Liver (tissue), 8 donors: ENCODE measurements at regions not wholly inside any gene's neighbourhood (a gene's known extent, or its start where the extent isn't known, plus 50 kb on each side); places are given as distances from the start of the nearest gene placed in this dataset.
A peak's percentile ranks its signal among the peaks of the same experiment; 100 is the strongest.

Experiments
- DNase-seq: peaks from one replicate; pipeline ENCODE4 v3.0.0-alpha.2; 2017; ENCODE audit warnings: low spot score
- H3K27ac ChIP-seq, 2 donors: one replicate each; pipeline ENCODE4 v1.7.0; 2013; ENCODE audit warnings: inconsistent platforms in 2 of 2, low read length in 2 of 2, control low read depth in 1 of 2, low read depth in 1 of 2, mild to moderate bottlenecking in 1 of 2
- H3K27me3 ChIP-seq, 4 donors: one replicate each; pipeline versions ENCODE4 v1.6.1 to v1.7.0; 2013; ENCODE audit warnings: low read length in 3 of 4, inconsistent platforms in 1 of 4, mild to moderate bottlenecking in 1 of 4, moderate library complexity in 1 of 4; ENCODE audit not compliant: control insufficient read depth in 4 of 4, insufficient read depth in 4 of 4
- H3K36me3 ChIP-seq, 4 donors: one replicate each; pipeline versions ENCODE4 v1.6.1 to v1.7.0; 2013; ENCODE audit warnings: low read length in 3 of 4, mild to moderate bottlenecking in 3 of 4, low read depth in 1 of 4, moderate library complexity in 1 of 4; ENCODE audit not compliant: control insufficient read depth in 4 of 4, insufficient read depth in 3 of 4
- H3K4me1 ChIP-seq, 4 donors: one replicate each; pipeline versions ENCODE4 v1.6.1 to v1.7.0; 2013; ENCODE audit warnings: low read length in 3 of 4, mild to moderate bottlenecking in 3 of 4, moderate library complexity in 1 of 4; ENCODE audit not compliant: control insufficient read depth in 4 of 4, insufficient read depth in 4 of 4
- H3K4me3 ChIP-seq, 3 donors: one replicate each; pipeline versions ENCODE4 v1.6.1 to v1.7.0; 2013; ENCODE audit warnings: low read length in 3 of 3, control low read depth in 1 of 3, low read depth in 1 of 3, mild to moderate bottlenecking in 1 of 3
- H3K9ac ChIP-seq, 2 donors: one replicate each; pipeline ENCODE4 v1.7.0; 2013; ENCODE audit warnings: low read length in 2 of 2, mild to moderate bottlenecking in 2 of 2, moderate library complexity in 2 of 2, control low read depth in 1 of 2, low read depth in 1 of 2
- H3K9me3 ChIP-seq, 4 donors: one replicate each; pipeline versions ENCODE4 v1.6.1 to v1.7.0; 2013; ENCODE audit warnings: low read length in 3 of 4; ENCODE audit not compliant: control insufficient read depth in 4 of 4
- CTCF ChIP-seq: fragments of 150-350 bp; IDR thresholded peaks from 2 replicates; pipeline ENCODE4 v1.5.1; 2017; ENCODE audit warnings: improper control_type of control experiment, low read depth, low read length; ENCODE audit not compliant: missing input control
- EGR1 ChIP-seq, 2 donors: IDR thresholded peaks; 2 replicates each; pipeline ENCODE4 v1.6.1; 2016 to 2018; ENCODE audit warnings: antibody characterized with exemption in 2 of 2, low read depth in 2 of 2
- FOXA1 ChIP-seq: IDR thresholded peaks from 2 replicates; pipeline ENCODE4 v1.6.1; 2016; ENCODE audit warnings: antibody characterized with exemption
- FOXA2 ChIP-seq: IDR thresholded peaks from 2 replicates; pipeline ENCODE4 v1.6.1; 2016; ENCODE audit warnings: antibody characterized with exemption
- GABPA ChIP-seq, 2 donors: IDR thresholded peaks in 1 of 2; conservative IDR thresholded peaks in 1 of 2; 2 replicates each; pipeline ENCODE4 v1.6.1; 2016; ENCODE audit warnings: antibody characterized with exemption in 2 of 2, mild to moderate bottlenecking in 1 of 2, moderate library complexity in 1 of 2
- HNF4A ChIP-seq, 2 donors: conservative IDR thresholded peaks; 2 replicates each; pipeline ENCODE4 v1.6.1; 2016; ENCODE audit warnings: antibody characterized with exemption in 2 of 2, mild to moderate bottlenecking in 2 of 2
- HNF4G ChIP-seq: IDR thresholded peaks from 2 replicates; pipeline ENCODE4 v1.6.1; 2016; ENCODE audit warnings: antibody characterized with exemption
- JUND ChIP-seq, 2 donors: IDR thresholded peaks; 2 replicates each; pipeline ENCODE4 v1.6.1; 2016; ENCODE audit warnings: antibody characterized with exemption in 2 of 2
- NR2F2 ChIP-seq: IDR thresholded peaks from 2 replicates; pipeline ENCODE4 v1.6.1; 2016; ENCODE audit warnings: antibody characterized with exemption
- RAD21 ChIP-seq, 2 donors: IDR thresholded peaks; 2 replicates each; pipeline ENCODE4 v1.6.1; 2016; ENCODE audit warnings: antibody characterized with exemption in 2 of 2, mild to moderate bottlenecking in 2 of 2
- RXRA ChIP-seq, 2 donors: IDR thresholded peaks; 2 replicates each; pipeline ENCODE4 v1.6.1; 2017 to 2018; ENCODE audit warnings: antibody characterized with exemption in 2 of 2, mild to moderate bottlenecking in 1 of 2
- SP1 ChIP-seq: IDR thresholded peaks from 2 replicates; pipeline ENCODE4 v1.6.1; 2018; ENCODE audit warnings: antibody characterized with exemption, mild to moderate bottlenecking
- TAF1 ChIP-seq: conservative IDR thresholded peaks from 2 replicates; pipeline ENCODE4 v1.6.1; 2016; ENCODE audit warnings: antibody characterized with exemption, mild to moderate bottlenecking
- YY1 ChIP-seq: IDR thresholded peaks from 2 replicates; pipeline ENCODE4 v1.6.1; 2016; ENCODE audit warnings: antibody characterized with exemption, mild to moderate bottlenecking
- WGBS: extraction: QIAGEN DNeasy Blood & Tissue Kit; methylation state at CpG from one replicate; pipeline ENCODE4 v1.1.7; 2013; 5-methylcytosine and 5-hydroxymethylcytosine counted together
- TF ChIP-seq, protein P1 (sequence below): IDR thresholded peaks from 2 replicates; pipeline ENCODE4 v1.6.1; 2016; ENCODE audit warnings: antibody characterized with exemption, mild to moderate bottlenecking
- TF ChIP-seq, protein P2 (sequence below): IDR thresholded peaks from 2 replicates; pipeline ENCODE4 v1.6.1; 2016; ENCODE audit warnings: antibody characterized with exemption
- TF ChIP-seq, protein P3 (sequence below): IDR thresholded peaks from 2 replicates; pipeline ENCODE4 v1.6.1; 2016; ENCODE audit warnings: antibody characterized with exemption
- TF ChIP-seq, protein P4 (sequence below): IDR thresholded peaks from 2 replicates; pipeline ENCODE4 v1.6.1; 2016; ENCODE audit warnings: antibody characterized with exemption
- donor health status: healthy.
- donor health status: healthy.
- donor health status: healthy.
- donor health status: healthy.
- donor health status: healthy.

- TF ChIP-seq, protein P1, sequence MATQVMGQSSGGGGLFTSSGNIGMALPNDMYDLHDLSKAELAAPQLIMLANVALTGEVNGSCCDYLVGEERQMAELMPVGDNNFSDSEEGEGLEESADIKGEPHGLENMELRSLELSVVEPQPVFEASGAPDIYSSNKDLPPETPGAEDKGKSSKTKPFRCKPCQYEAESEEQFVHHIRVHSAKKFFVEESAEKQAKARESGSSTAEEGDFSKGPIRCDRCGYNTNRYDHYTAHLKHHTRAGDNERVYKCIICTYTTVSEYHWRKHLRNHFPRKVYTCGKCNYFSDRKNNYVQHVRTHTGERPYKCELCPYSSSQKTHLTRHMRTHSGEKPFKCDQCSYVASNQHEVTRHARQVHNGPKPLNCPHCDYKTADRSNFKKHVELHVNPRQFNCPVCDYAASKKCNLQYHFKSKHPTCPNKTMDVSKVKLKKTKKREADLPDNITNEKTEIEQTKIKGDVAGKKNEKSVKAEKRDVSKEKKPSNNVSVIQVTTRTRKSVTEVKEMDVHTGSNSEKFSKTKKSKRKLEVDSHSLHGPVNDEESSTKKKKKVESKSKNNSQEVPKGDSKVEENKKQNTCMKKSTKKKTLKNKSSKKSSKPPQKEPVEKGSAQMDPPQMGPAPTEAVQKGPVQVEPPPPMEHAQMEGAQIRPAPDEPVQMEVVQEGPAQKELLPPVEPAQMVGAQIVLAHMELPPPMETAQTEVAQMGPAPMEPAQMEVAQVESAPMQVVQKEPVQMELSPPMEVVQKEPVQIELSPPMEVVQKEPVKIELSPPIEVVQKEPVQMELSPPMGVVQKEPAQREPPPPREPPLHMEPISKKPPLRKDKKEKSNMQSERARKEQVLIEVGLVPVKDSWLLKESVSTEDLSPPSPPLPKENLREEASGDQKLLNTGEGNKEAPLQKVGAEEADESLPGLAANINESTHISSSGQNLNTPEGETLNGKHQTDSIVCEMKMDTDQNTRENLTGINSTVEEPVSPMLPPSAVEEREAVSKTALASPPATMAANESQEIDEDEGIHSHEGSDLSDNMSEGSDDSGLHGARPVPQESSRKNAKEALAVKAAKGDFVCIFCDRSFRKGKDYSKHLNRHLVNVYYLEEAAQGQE, result no peak
Measured at GRCh38 chr13:109605846-109606245, 180.5 kb downstream of the IRS2 start (continued).

DNA sequence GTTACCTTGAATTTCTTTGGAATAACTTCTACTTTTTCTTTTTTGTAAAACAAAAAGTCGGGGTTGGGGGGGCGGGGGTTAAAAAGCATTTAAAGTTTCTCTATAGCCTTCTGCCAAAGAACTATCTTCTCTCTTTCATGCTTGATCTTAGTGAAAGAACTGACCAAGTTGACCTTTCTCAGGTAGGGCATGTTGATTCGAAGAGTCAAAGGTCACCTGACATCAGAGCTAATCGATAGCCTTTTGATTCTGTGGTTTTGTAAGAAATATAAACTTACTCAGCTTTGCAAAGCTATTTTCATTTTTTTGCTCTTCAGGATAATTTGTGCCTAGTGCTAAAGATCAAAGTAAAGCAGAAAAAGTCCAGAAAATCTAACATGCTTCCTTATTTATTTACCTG is 181.5 kb downstream of the IRS2 start:
- H3K9me3 ChIP-seq, result no peaks in the 10 kb centered on the region
- WGBS, result 48% methylated on average over 4 of the region's 4 CpGs
- no peaks in the 10 kb centered on the region for H3K36me3 ChIP-seq
- peaks cover 5 to 31% (median 11%) of the 10 kb centered on the region in 4 donors for H3K4me1 ChIP-seq
- H3K4me3 ChIP-seq, result no peak overlapping the region
- H3K27ac ChIP-seq, result peak overlapping the region; percentile 84 to 90
- peak; percentile 84 to 90 for TF ChIP-seq HNF4A (conservative IDR thresholded peaks at IDR 0.05)
- no peak for TF ChIP-seq CTCF
- TF ChIP-seq, protein P2, sequence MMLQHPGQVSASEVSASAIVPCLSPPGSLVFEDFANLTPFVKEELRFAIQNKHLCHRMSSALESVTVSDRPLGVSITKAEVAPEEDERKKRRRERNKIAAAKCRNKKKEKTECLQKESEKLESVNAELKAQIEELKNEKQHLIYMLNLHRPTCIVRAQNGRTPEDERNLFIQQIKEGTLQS, result no peak
- peak; percentile 71 for TF ChIP-seq SP1
- TF ChIP-seq, protein P1, result peak; percentile 55
- peak; percentile 86 to 91 for TF ChIP-seq RXRA (IDR thresholded peaks at IDR 0.05)
- TF ChIP-seq, protein P3, sequence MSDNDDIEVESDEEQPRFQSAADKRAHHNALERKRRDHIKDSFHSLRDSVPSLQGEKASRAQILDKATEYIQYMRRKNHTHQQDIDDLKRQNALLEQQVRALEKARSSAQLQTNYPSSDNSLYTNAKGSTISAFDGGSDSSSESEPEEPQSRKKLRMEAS, result peak; percentile 29
- TF ChIP-seq HNF4G, result peak; percentile 52
- TF ChIP-seq, protein P4, sequence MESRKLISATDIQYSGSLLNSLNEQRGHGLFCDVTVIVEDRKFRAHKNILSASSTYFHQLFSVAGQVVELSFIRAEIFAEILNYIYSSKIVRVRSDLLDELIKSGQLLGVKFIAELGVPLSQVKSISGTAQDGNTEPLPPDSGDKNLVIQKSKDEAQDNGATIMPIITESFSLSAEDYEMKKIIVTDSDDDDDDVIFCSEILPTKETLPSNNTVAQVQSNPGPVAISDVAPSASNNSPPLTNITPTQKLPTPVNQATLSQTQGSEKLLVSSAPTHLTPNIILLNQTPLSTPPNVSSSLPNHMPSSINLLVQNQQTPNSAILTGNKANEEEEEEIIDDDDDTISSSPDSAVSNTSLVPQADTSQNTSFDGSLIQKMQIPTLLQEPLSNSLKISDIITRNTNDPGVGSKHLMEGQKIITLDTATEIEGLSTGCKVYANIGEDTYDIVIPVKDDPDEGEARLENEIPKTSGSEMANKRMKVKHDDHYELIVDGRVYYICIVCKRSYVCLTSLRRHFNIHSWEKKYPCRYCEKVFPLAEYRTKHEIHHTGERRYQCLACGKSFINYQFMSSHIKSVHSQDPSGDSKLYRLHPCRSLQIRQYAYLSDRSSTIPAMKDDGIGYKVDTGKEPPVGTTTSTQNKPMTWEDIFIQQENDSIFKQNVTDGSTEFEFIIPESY, result peak; percentile 35
- TF ChIP-seq TAF1, result no peak
- peak; percentile 87 for TF ChIP-seq FOXA2
- TF ChIP-seq NR2F2, result peak; percentile 95
- TF ChIP-seq JUND (IDR thresholded peaks at IDR 0.05), result peak in 1 of 2 donors; percentile 57
- TF ChIP-seq RAD21 (IDR thresholded peaks at IDR 0.05), result peak; percentile 57 to 62
- no peak for TF ChIP-seq EGR1 (IDR thresholded peaks at IDR 0.05; ENCODE audit: low read depth in 2 of 2)
- peak; percentile 82 for TF ChIP-seq FOXA1
- no peak for TF ChIP-seq YY1
- no peak for TF ChIP-seq GABPA (IDR thresholded peaks at IDR 0.05 in 1 of 2, conservative IDR thresholded peaks at IDR 0.05 in 1 of 2)
- H3K9ac ChIP-seq, result no peak overlapping the region
- DNase-seq, result no peak
- H3K27me3 ChIP-seq, result no peaks in the 10 kb centered on the region
